ENCODE measurements at regions not wholly inside any gene's neighbourhood (a gene's known extent, or its start where the extent isn't known, plus 50 kb on each side); places are given as distances from the start of the nearest gene placed in this dataset.

DNA sequence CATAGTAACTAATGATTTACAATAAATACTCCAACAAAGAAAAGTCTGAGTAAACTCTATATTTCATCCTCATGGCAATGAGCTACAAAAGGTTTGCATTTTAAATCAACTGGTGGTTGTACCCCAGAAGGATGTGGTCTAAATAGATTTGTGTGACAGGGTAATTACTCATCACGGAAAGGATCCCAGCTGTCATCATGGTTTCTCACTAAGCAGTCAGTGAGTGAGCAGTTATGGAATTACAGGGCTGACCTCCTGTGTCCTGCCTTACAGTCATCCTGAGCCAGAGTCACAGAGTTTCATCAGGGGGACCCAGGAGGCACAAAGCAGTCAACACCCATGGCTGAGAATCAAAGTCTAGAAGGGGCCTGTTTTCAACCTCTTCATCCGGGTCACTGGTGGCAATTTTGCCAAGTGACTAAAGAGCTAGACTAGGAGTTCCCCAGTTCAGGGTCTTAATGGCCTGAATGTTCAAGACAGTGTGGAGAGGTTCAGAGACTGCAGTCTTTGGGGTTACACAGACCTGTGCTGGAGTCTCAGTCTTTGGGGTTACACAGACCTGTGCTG, 210.7 kb upstream of the SLC24A2 start:
- no peak overlapping the region for H3K27ac ChIP-seq (ENCODE audit: low read depth, low read length)

DNA sequence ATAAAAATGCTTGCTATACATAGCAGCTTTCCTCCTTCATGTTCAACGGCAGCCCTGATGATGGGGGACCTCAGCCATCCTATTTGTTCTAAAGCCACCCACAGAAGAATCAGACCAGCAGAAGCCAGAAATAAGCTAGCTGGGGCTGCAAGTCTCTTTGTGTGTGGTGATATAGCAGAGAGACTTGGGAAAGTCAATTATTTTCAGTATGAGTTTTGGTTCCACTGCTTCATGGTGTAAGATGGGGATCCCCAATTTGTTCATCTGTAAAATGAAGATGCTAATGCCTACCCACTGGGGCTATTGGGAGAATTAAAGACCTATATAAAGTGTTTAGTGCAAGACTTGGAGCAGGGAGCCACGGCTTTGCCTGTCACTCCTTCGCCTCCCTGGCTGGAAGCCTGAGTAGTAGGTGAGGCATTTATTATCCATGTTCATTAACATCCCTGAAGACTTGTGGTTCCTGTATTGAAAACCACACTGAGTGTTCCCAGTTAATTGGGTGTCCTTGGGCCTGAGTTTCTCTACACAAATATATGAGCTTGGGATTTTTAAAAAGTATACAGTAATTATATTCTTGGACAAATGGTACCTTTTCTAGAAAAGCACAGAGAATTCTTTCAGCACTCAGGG, 210.1 kb upstream of the SLC24A2 start:
- Histone ChIP-seq H3K27me3 (ENCODE audit: control insufficient read depth, insufficient read depth, low read length, poor library complexity, severe bottlenecking) (no peaks in the 10 kb centered on the region), H3K9ac (ENCODE audit: extremely low read depth, low read length, poor library complexity, severe bottlenecking) (no peak overlapping the region), H3K27ac (ENCODE audit: low read depth, low read length) (no peak overlapping the region), H3K4me1 (ENCODE audit: control insufficient read depth, insufficient read depth, low read length) (no peaks in the 10 kb centered on the region), H3K4me3 (ENCODE audit: low read length) (no peak overlapping the region), H3K36me3 (ENCODE audit: control insufficient read depth, insufficient read depth, low read length) (no peaks in the 10 kb centered on the region), H3K9me3 (ENCODE audit: control insufficient read depth, low read length) (no peaks in the 10 kb centered on the region)
- no peaks in the 10 kb centered on the region for H3K36me3 Mint-ChIP-seq (ENCODE audit: low read depth)
- H3K9me3 Mint-ChIP-seq = no peaks in the 10 kb centered on the region
- H3K4me1 Mint-ChIP-seq = no peaks in the 10 kb centered on the region
- WGBS, 2 experiments (ENCODE audit: insufficient coverage in 1 of 2, insufficient read length in 1 of 2) = 80 to 88% methylated on average over 1 to 2 of the region's 3 CpGs
- H3K27me3 Mint-ChIP-seq (ENCODE audit: insufficient read depth) = no peaks in the 10 kb centered on the region
- no peak overlapping the region for H3K27ac Mint-ChIP-seq
- TF ChIP-seq CTCF (conservative IDR thresholded peaks at IDR 0.05) = no peak
- H3K4me3 Mint-ChIP-seq = no peak overlapping the region
- no peak for DNase-seq

More for the DNA sequence above, 210.7 kb upstream of the SLC24A2 start:
- H3K9me3 Mint-ChIP-seq = no peaks in the 10 kb centered on the region
- Histone ChIP-seq H3K9ac (ENCODE audit: extremely low read depth, low read length, poor library complexity, severe bottlenecking) (no peak overlapping the region), H3K27me3 (ENCODE audit: control insufficient read depth, insufficient read depth, low read length, poor library complexity, severe bottlenecking) (no peaks in the 10 kb centered on the region), H3K4me1 (ENCODE audit: control insufficient read depth, insufficient read depth, low read length) (no peaks in the 10 kb centered on the region), H3K36me3 (ENCODE audit: control insufficient read depth, insufficient read depth, low read length) (no peaks in the 10 kb centered on the region), H3K9me3 (ENCODE audit: control insufficient read depth, low read length) (no peaks in the 10 kb centered on the region), H3K4me3 (ENCODE audit: low read length) (no peak overlapping the region)
- 87 to 94% methylated on average over 2 of the region's 2 CpGs for WGBS, 2 experiments (ENCODE audit: insufficient coverage in 1 of 2, insufficient read length in 1 of 2)
- H3K27me3 Mint-ChIP-seq (ENCODE audit: insufficient read depth) = no peaks in the 10 kb centered on the region
- no peak overlapping the region for H3K4me3 Mint-ChIP-seq
- no peaks in the 10 kb centered on the region for H3K4me1 Mint-ChIP-seq
- no peak for DNase-seq
- TF ChIP-seq CTCF (conservative IDR thresholded peaks at IDR 0.05) = no peak
- H3K36me3 Mint-ChIP-seq (ENCODE audit: low read depth) = no peaks in the 10 kb centered on the region
- H3K27ac Mint-ChIP-seq = no peak overlapping the region

GRCh38 chr9:19998153-19998552, 209.3 kb upstream of the SLC24A2 start:
- Histone ChIP-seq H3K9me3 (ENCODE audit: control insufficient read depth, low read length) (no peaks in the 10 kb centered on the region), H3K9ac (ENCODE audit: extremely low read depth, low read length, poor library complexity, severe bottlenecking) (no peak overlapping the region), H3K36me3 (ENCODE audit: control insufficient read depth, insufficient read depth, low read length) (no peaks in the 10 kb centered on the region), H3K4me1 (ENCODE audit: control insufficient read depth, insufficient read depth, low read length) (no peaks in the 10 kb centered on the region), H3K4me3 (ENCODE audit: low read length) (no peak overlapping the region), H3K27ac (ENCODE audit: low read depth, low read length) (no peak overlapping the region), H3K27me3 (ENCODE audit: control insufficient read depth, insufficient read depth, low read length, poor library complexity, severe bottlenecking) (no peaks in the 10 kb centered on the region)
- WGBS, 2 experiments (ENCODE audit: insufficient coverage in 1 of 2, insufficient read length in 1 of 2) = 78 to 89% methylated on average over 1 to 2 of the region's 2 CpGs
- Mint-ChIP-seq H3K4me3 (no peak overlapping the region), H3K36me3 (ENCODE audit: low read depth) (no peaks in the 10 kb centered on the region), H3K4me1 (no peaks in the 10 kb centered on the region), H3K27me3 (ENCODE audit: insufficient read depth) (no peaks in the 10 kb centered on the region), H3K27ac (no peak overlapping the region), H3K9me3 (no peaks in the 10 kb centered on the region)
- no peak for DNase-seq
- TF ChIP-seq CTCF (conservative IDR thresholded peaks at IDR 0.05) = no peak

Measured in endodermal cell (in vitro differentiated cells).